ENCODE measurements at regions not wholly inside any gene's neighbourhood (a gene's known extent, or its start where the extent isn't known, plus 50 kb on each side); places are given as distances from the start of the nearest gene placed in this dataset.

- DNase-seq: no peak
These were observed 753.3 kb upstream of the LRRN3 start for GRCh38 chr7:110337646-110338045.

DNA sequence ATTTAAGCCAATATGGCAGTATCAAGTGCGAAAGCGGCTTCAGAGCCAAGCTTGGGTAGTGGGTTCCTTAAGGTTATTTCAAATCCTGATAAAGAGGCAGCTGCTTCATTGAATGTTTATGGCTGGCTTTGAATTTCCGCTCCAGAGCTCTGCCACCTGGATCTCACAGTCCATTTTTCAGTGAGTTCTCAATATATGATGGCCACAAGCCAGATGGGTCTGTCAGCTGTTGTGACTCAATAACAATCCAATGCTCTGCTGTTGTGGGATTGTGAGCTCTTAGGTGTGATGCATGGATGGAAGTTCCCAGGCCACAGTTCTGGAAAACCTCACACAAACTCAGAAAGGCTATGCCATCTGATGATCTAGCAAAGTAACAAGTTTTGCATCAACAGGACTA, 743.8 kb upstream of the LRRN3 start:
- no peak for DNase-seq

- DNase-seq: no peak
These were observed 734.5 kb upstream of the LRRN3 start for GRCh38 chr7:110356438-110356837.

- DNase-seq: no peak
These were observed 732.9 kb upstream of the LRRN3 start for GRCh38 chr7:110358028-110358427.

- no peak for DNase-seq
These were observed 719.2 kb upstream of the LRRN3 start for GRCh38 chr7:110371709-110372108.

DNA sequence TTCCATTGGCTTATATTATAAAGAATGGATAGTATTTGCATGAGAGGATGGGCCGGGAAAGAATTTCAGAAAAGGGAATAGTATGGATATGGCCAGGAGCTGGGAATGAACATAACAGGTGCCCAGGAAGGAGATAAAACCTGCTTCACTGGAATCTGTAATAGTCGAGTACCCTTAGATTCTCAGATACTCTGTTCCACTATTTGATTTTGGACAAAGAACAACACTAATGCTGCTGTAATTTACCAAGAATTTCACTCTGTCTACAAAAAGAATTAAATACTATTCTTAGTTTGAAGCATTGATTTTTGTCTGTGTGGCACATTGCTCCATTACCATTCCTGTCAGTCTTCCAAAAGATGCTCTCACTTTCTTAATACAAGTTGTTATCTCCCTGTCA, 718.2 kb upstream of the LRRN3 start:
- no peak for DNase-seq

DNA sequence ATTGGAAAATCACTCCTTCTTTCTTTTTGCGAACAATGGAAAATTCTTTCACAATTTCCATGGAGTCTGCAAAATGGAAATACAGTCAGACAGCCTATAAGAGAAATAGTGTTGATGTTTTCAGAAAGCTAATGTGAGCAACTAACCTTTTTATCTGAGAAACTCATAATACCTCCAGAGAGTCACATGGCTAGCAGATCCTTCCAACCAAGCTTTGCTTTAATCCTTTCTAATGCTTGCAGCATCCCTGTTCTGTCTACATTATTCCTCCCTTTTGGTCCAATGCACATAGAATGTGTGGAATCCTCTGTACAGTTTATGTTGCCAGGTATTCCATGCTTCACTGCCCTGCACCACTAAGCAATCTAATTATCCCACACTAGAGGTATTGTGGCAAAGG, 717.5 kb upstream of the LRRN3 start:
- DNase-seq: no peak

GRCh38 chr7:110373859-110374258, 717.1 kb upstream of the LRRN3 start:
- no peak for DNase-seq

- no peak for DNase-seq
These were observed 715.9 kb upstream of the LRRN3 start for GRCh38 chr7:110375068-110375467.

DNA sequence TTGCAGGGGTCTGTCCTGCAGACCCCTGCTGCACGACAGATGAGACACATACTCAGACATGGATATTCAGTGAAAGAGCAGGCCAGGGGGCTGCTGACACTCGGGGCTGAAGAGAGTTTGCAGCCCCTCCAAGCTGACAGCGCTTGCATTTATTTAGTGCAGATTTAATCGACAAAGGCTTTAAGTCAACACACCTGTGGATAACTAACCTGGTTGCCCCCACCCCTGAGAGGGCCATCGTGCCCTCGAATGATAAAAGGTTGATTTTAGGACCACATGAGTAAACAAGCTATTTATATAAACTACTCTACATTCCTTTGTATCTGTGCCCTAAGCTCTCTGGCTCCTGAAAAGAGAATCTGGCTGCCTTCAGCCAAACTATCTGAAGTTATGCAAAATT, 708.2 kb upstream of the LRRN3 start:
- DNase-seq: no peak

DNA sequence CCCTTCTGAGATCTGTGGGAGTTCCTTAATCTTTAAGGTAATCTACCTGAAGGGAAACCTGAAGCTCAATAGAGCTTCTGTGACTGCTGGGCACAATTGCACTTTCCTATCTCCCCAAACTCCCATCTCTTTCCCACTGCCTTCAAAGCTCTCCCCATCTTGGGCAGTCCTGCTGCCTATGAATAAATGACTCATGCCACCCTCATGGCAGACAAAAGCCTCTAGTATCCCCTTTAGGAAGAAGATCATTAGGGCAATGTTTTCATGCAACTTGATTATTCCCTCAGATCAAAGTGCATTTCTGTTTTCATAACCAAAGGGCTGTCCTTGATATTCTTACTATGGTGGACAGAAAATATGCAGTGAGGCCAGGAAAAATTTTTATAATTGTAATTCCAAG, 704.9 kb upstream of the LRRN3 start:
- DNase-seq: no peak

GRCh38 chr7:110386913-110387312, 704.0 kb upstream of the LRRN3 start:
- no peak for DNase-seq

DNA sequence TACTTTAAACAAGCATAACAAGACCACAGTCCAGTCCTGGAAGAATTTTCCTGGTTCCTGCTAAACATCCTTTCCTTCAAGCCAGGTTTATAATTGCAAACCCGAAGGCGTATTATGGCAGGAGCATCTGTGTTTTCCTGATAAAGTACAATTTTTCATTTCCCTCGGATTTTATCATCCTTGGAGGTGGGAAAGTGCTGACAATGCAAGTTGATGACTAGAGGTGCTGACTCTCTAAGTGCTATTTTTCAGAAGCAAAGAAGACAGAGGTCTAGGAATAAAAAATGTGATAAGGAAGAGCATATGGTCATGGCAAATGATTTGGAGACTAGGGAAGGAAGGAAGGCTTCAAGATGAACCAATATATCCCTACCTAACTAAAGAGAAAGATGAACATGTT, 703.2 kb upstream of the LRRN3 start:
- no peak for DNase-seq

- no peak for DNase-seq
These were observed 702.5 kb upstream of the LRRN3 start for GRCh38 chr7:110388457-110388856.

GRCh38 chr7:110396021-110396420, 694.9 kb upstream of the LRRN3 start:
- no peak for DNase-seq

- DNase-seq: no peak
These were observed 692.8 kb upstream of the LRRN3 start for GRCh38 chr7:110397927-110398660.

DNA sequence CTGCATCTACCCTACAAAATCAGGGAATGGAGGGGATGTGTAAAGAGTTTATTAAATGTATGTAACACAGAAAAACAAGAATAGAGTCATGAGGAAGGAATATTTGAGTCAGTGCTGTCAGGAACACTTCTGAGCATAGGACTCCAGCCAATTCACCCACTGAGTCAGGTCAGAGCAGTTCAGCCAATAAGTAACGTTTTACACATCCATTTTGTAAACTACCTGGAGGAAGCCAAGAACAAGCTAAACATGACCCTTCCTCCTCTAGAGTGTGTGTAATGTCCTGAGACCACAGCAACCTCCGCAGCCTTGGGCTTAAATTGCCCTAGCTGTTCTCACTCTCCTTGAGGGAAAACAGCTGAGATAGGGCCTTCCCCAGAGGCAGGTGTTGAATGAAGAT, 691.5 kb upstream of the LRRN3 start:
- no peak for DNase-seq

GRCh38 chr7:110400411-110400810, 690.5 kb upstream of the LRRN3 start:
- DNase-seq: no peak

- no peak for DNase-seq
These were observed 683.7 kb upstream of the LRRN3 start for GRCh38 chr7:110407242-110407641.

- DNase-seq: no peak
These were observed 683.2 kb upstream of the LRRN3 start for GRCh38 chr7:110407706-110408105.

DNA sequence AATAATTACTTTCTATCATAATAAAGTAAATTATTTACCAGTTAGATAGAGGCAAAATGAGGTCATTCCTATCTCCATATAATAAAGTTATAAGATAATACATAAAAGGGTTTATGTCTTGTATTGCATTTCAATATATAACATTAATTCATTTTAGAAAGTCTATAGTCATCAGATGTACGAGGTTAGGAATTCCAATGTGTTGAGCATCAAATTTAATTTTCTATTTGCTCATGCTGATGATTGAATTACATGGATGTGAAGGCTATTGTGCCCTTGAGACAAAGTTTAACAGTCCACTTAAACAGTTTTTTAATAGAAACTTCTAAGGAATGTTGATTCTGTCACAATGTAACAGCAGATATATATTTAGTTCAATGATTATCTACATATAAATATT, 678.3 kb upstream of the LRRN3 start:
- no peak for DNase-seq

- DNase-seq: no peak
These were observed 677.9 kb upstream of the LRRN3 start for GRCh38 chr7:110413038-110413437.

- no peak for DNase-seq
These were observed 673.3 kb upstream of the LRRN3 start for GRCh38 chr7:110417611-110418010.

- no peak for DNase-seq
These were observed 672.2 kb upstream of the LRRN3 start for GRCh38 chr7:110418659-110419280.

DNA sequence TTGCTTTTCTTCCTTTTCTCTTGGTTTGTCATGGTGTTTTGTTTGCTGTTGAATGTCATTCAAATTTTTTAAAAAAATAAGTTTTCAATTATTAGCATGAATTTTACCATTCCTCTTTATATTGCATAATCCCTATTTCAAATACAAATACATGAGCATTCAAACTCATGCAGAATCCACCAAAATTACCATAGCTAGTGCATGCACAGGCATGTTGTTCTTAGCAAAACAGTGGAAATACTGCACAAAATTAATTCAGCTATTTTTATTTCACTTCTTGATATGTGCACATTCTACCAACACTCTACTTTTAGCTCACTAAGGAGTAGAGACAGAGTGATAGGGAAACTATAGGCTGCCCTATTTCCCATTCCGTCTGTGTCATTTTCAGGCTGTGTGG, 670.1 kb upstream of the LRRN3 start:
- no peak for DNase-seq

Measured in activated CD4-positive, alpha-beta T cell treated with anti-CD3 and anti-CD28 coated beads, Interleukin-2, amount 50 U/mL, for 48 hours (primary cell).